Immature natural killer cell (primary cell): ENCODE measurements at regions not wholly inside any gene's neighbourhood (a gene's known extent, or its start where the extent isn't known, plus 50 kb on each side); places are given as distances from the start of the nearest gene placed in this dataset.
A peak's percentile ranks its signal among the peaks of the same experiment; 100 is the strongest.

Experiments
- DNase-seq, 3 donors: peaks; one replicate each; pipeline ENCODE4 v3.0.0; 2022; ENCODE audit warnings: mixed read lengths in 1 of 3
- H3K27ac Mint-ChIP-seq, 6 donors: one replicate each; pipeline ENCODE4 v1.8.0; 2020; ENCODE audit warnings: mixed read lengths in 6 of 6, mild to moderate bottlenecking in 5 of 6, inconsistent platforms in 4 of 6, moderate library complexity in 3 of 6
- H3K27me3 Mint-ChIP-seq, 3 donors: one replicate each; pipeline ENCODE4 v1.8.0; 2020 to 2021; ENCODE audit warnings: low read depth in 3 of 3, mild to moderate bottlenecking in 3 of 3, mixed read lengths in 3 of 3, moderate library complexity in 3 of 3, inconsistent platforms in 1 of 3
- H3K36me3 Mint-ChIP-seq, 3 donors: one replicate each; pipeline ENCODE4 v1.8.0; 2020; ENCODE audit warnings: mixed read lengths in 3 of 3, inconsistent platforms in 2 of 3, mild to moderate bottlenecking in 2 of 3
- H3K4me1 Mint-ChIP-seq, 2 donors: one replicate each; pipeline ENCODE4 v1.8.0; 2020; ENCODE audit warnings: inconsistent platforms in 2 of 2, mild to moderate bottlenecking in 2 of 2, mixed read lengths in 2 of 2, moderate library complexity in 1 of 2
- H3K4me3 Mint-ChIP-seq, 5 donors: one replicate each; pipeline ENCODE4 v1.8.0; 2020; ENCODE audit warnings: mild to moderate bottlenecking in 5 of 5, mixed read lengths in 5 of 5, inconsistent platforms in 3 of 5, moderate library complexity in 3 of 5
- H3K9me3 Mint-ChIP-seq, 6 donors: one replicate each; pipeline ENCODE4 v1.8.0; 2020; ENCODE audit warnings: mild to moderate bottlenecking in 6 of 6, mixed read lengths in 6 of 6, inconsistent platforms in 4 of 6, moderate library complexity in 3 of 6

DNA sequence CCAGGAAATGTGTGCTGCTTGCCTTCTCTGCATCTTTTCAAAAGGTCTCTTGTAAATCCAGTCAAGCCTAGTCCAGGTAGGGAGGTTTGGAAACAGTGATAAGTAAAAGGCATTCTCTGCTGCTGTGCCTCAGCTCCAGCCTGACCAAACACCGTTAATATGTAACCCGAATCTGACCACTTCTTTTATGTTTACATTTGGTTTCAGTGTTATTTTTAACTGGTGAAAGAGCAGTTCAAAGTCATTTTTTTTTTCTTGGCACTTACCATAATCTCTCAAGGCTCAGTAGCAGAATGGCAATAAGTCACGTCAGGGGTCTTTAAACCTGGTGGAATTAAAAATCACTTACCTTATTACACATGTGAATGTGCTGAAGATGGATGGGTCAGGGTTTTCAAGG, 216.8 kb downstream of the PTEN start:
- Mint-ChIP-seq H3K4me1 (peaks cover 45 to 72% of the 10 kb centered on the region in 2 donors), H3K27ac (no peak overlapping the region), H3K9me3 (no peaks in the 10 kb centered on the region), H3K27me3 (peaks cover 13 to 21% (median 17%) of the 10 kb centered on the region in 3 donors), H3K36me3 (peaks cover 0 to 7% (median 0%) of the 10 kb centered on the region in 3 donors), H3K4me3 (no peak overlapping the region)
- DNase-seq: no peak

DNA sequence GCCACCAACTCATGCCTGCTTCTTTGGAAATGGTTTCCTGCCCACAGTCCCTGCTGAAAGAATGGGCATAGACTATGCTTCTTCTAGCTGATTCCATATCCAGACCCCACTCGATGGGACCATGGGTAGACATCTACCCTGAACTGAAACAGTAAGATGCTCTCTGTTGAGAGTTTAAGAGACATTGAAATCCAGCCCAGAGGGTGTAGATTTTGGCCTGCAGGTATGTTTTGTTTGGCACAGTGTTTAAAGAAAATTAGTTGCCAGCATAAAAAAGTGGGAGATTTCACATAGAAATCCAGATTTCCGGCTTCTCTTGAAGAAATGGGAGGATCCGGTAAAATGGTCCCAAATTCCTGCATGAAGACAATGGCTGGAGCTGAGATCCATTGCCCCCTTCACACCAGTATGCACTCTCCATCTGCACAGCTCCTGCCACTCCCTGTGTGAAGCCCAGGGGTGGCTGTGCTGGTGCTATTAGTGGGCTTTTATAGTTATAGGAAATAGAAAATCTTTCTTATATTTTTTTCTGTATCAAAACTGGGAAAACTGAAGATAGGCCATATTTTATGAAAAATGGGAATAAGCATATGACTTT, 218.1 kb downstream of the PTEN start:
- DNase-seq: no peak
- H3K4me1 Mint-ChIP-seq: peaks cover 37 to 59% of the 10 kb centered on the region in 2 donors
- peaks cover 0 to 7% (median 0%) of the 10 kb centered on the region in 3 donors for H3K36me3 Mint-ChIP-seq
- no peak overlapping the region for H3K4me3 Mint-ChIP-seq
- H3K27me3 Mint-ChIP-seq: peaks cover 8 to 16% (median 10%) of the 10 kb centered on the region in 3 donors
- no peaks in the 10 kb centered on the region for H3K9me3 Mint-ChIP-seq
- H3K27ac Mint-ChIP-seq: no peak overlapping the region

DNA sequence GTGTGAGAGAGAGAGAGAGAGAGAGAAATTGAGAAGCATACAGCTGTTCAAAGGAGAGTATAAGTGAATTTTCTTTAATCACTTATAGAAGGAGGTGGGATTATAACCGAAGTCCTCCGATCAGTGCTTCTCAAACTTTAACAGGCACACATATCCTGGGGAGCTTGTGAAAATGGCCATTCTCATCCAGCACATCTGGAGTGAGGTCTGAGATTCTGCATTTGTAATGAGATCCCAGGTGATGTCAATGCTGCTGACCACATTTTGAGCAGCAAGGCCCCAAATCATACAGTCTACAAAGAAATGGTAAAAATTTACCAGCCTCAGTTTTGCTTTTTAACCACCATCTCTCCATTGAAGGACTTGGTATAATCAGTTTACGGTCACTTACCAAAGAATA, 219.0 kb downstream of the PTEN start:
- Mint-ChIP-seq H3K27me3 (peaks cover 9 to 11% (median 10%) of the 10 kb centered on the region in 3 donors), H3K27ac (peak overlapping the region in 4 of 6 donors; percentile 1 to 10 (median 6)), H3K4me3 (peak overlapping the region in 4 of 5 donors; percentile 9 to 66 (median 55)), H3K4me1 (peaks cover 33 to 51% of the 10 kb centered on the region in 2 donors), H3K9me3 (no peaks in the 10 kb centered on the region), H3K36me3 (peaks cover 0 to 9% (median 0%) of the 10 kb centered on the region in 3 donors)
- DNase-seq: no peak

DNA sequence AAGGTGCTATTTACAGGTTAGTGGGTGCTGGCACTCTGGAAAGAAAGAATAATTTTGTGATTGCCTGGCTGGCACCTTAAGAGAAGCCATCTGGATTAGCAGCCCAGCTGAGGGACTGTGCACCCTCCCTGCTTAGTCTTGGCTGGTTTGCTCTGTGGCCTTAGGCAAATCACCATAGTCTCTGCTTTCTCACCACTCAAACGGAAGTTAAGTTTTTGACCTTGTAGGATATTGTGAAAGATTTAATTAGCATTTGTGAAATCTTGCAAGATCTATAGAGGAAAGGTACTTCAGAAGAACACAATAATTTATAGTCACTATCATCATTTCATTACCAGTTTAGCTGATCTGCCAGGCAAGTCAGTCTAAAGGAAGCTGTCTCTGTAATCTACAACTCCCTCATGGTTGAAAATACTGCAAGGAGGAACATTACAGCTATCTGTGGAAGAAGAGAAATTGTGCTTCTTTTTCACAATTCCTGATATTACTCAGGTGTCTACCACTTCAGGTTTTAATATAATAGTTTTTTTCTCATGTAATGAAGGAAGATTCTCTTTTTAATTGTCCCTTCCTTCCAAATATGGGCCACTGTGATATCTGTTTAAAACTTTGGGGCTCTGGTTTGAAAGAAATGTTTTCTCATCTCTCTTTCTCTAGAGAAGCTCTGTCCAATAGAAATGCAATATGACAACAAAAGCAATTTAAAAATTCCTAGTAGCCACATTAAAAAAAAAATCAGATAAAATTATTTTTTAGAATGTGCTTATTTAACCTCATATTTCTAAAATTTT, 219.6 kb downstream of the PTEN start:
- Mint-ChIP-seq H3K4me3 (peak overlapping the region; percentile 16 to 66 (median 64)), H3K27ac (peak overlapping the region; percentile 1 to 80 (median 50)), H3K9me3 (no peaks in the 10 kb centered on the region), H3K4me1 (peaks cover 32 to 44% of the 10 kb centered on the region in 2 donors), H3K27me3 (peaks cover 7 to 11% (median 9%) of the 10 kb centered on the region in 3 donors), H3K36me3 (peaks cover 0 to 12% (median 0%) of the 10 kb centered on the region in 3 donors)
- DNase-seq: peak; percentile 27 to 41 (median 32)

DNA sequence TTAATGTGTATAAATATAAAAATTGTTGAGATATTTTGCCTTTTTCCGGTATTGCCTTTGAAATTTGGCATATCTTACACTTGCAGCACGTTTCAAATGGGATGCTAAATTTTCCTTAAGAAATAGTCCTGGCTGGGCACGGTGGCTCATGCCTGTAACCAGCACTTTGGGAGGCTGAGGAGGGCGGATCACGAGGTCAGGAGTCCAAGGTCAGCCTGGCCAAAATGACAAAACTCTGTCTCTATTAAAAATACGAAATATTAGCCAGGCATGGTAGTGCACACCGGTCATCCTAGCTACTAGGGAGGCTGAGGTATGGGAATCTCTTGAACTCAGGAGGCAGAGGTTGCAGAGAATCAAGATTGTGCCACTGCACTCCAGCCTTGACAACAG, 220.2 kb downstream of the PTEN start:
- Mint-ChIP-seq H3K4me1 (peaks cover 32 to 44% of the 10 kb centered on the region in 2 donors), H3K27me3 (peaks cover 5 to 11% (median 9%) of the 10 kb centered on the region in 3 donors), H3K27ac (no peak overlapping the region), H3K36me3 (peaks cover 0 to 12% (median 0%) of the 10 kb centered on the region in 3 donors), H3K4me3 (no peak overlapping the region), H3K9me3 (no peaks in the 10 kb centered on the region)
- no peak for DNase-seq

DNA sequence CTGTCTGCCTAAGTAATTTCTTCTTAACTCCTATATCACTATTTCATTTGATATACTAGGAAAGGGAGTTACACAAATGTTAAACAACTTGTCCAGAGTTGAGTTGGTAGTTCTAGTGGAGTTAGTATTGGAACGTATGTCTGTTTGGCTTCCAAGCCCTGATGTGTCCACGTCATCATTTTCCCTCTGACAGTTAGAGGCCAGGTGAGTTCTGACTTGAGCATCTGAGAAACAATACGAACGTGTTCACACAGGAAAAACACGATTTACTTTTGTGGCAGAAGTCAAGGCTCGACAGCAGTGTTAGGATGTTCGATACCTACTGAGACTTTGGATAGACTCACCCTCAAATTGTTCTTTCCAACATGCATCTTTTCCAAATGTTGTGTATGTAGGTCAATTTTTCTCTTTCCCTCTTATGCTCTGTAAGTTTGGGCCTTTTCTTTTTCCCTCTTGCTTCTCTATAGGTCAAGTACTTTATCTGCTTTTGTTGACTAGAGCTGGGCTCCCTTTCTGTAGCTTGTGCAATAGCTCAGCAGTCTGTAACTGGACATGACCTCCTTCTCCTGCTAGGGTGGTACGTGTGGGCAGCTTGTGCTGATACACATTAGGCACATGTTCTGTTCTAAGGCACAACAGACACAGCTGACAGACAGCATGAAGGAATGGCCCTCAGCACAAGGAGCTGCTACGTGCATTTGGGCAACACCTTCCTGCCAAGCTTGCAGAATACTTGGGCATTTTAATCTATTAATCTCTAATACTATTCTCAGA, 222.9 kb downstream of the PTEN start:
- Mint-ChIP-seq H3K27me3 (peaks cover 2 to 8% (median 7%) of the 10 kb centered on the region in 3 donors), H3K4me1 (peaks cover 50 to 51% of the 10 kb centered on the region in 2 donors)
- DNase-seq: no peak

DNA sequence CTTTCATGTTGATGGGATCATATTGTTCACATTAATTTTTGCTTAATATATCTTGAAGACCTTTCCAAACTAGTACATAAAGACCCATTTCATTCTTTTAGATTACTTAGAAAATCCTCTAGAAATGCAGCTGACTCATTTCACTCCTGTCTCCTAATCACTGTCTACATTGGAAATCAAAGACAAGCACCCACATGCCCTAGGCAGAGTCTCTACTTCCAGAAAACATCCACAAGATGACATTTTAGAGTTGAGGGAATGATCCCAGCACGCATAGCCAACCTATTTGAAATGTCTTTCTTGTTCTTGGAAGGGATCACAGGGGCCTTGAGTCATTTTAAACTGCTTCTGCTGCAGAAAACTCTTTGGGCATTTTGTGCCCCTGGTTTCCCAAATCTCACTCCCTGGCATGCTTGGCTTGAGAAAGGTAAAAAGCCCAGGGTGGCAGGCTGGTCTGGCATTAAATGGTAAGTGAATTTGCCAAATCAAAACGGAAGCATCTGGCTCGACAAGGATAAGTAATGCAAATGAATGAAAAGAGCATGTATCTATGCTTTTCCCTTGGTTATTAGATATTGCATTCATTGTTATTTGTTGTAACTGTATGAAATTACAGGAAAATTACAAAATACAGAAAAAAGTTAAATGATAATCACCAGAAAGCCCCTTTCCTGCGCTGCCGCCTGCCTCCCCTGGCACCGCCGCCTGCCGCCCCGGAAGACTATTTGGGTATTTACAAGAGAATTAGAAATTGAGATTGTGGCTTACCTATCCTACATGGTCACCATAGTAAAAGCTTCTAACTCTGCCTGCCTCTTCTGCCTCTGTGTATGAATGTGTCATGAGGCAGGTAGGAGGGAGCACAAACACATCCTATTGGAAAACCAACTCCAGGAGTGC, 225.3 kb downstream of the PTEN start:
- no peaks in the 10 kb centered on the region for H3K9me3 Mint-ChIP-seq
- H3K4me1 Mint-ChIP-seq: peaks cover 55 to 57% of the 10 kb centered on the region in 2 donors
- H3K4me3 Mint-ChIP-seq: no peak overlapping the region
- DNase-seq: no peak
- H3K27me3 Mint-ChIP-seq: peaks cover 0 to 14% (median 12%) of the 10 kb centered on the region in 3 donors
- H3K36me3 Mint-ChIP-seq: peaks cover 0 to 17% (median 0%) of the 10 kb centered on the region in 3 donors
- H3K27ac Mint-ChIP-seq: peak overlapping the region in 2 of 6 donors; percentile 54 to 88

More for the DNA sequence above, 222.9 kb downstream of the PTEN start:
- no peaks in the 10 kb centered on the region for H3K9me3 Mint-ChIP-seq
- H3K36me3 Mint-ChIP-seq: peaks cover 0 to 17% (median 0%) of the 10 kb centered on the region in 3 donors
- peak overlapping the region in 1 of 6 donors; percentile 58 for H3K27ac Mint-ChIP-seq
- no peak overlapping the region for H3K4me3 Mint-ChIP-seq

DNA sequence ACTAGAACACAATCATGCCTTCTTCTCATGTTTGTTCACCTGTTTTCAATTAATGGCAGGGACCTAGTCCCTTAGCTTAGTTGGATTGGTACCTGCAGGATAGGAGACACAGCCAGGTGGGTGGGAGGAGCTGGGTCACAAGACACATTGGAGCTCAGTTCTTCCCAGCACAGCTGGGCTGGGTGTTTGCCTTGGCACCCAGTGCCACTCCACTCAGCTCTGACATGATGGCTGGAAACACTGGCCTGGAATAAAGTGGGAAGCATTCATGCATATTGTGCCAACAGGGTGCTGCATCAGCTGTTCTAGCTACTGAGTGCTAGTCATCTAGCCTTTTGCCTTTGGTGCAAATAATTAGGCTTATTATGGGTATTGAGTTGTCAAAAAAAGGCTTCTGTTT, 226.1 kb downstream of the PTEN start:
- Mint-ChIP-seq H3K4me3 (no peak overlapping the region), H3K27me3 (peaks cover 0 to 13% (median 10%) of the 10 kb centered on the region in 3 donors), H3K27ac (peak overlapping the region in 1 of 6 donors; percentile 88), H3K4me1 (peaks cover 53 to 58% of the 10 kb centered on the region in 2 donors), H3K9me3 (no peaks in the 10 kb centered on the region), H3K36me3 (peaks cover 0 to 17% (median 0%) of the 10 kb centered on the region in 3 donors)
- DNase-seq: no peak

DNA sequence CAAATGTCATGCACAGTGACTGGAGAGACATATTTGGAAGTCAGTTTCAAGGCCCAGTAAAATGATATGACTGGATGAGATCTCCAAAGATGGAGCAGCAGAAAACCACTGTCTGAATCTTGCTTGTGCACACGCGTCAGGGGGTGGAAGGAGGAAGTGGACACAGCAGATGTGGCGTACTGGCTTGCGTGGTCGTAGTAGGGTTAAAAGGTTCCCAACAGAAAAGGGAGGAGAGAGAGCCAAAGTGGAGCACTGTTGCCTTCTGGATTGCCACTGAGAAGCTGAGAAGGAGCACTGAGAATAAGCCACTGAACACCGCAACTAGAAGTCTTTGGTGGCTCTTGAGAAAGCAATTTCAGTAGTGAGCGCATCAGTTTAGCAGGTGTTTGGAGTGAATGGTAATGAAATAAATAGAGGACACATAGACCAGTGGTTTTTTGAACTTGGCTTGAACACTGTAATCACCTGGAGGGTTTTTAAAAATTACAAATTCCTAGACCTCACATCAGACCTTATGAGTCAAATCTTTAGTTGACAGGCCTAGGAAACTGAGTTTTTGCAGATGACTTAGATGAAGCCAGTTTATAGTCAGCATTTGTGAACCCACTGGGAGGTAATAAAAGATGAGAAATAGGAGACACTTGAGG, 227.3 kb downstream of the PTEN start:
- Mint-ChIP-seq H3K27me3 (peaks cover 0 to 16% (median 8%) of the 10 kb centered on the region in 3 donors), H3K4me1 (peaks cover 55 to 61% of the 10 kb centered on the region in 2 donors), H3K36me3 (peaks cover 0 to 10% (median 0%) of the 10 kb centered on the region in 3 donors)

DNA sequence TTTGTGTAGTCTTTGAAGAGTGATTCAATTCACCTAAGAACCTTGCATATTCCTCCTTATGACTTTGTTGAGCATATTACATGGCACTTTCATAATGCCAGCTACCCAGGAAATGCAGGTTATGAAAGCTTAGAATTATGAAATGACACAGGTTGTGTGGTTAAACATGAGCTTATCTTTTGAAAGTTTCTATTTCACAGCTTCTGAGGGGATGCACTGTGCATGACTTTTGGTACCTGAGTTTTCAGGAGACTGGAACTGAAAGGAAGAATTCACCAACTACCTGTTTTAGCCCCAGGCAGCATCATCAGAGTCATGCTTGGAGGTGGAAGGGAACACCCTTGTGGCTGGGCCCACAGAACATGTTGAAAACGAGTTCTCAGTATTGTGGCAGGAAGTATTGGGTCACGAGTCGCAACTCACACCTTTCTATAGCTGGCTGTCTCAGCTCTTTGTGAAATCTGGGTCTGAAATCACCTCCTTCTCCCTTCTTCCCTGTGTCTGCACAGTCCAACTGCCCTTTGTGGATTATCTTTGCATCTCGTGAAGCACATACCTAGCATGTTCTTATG, 228.2 kb downstream of the PTEN start:
- peaks cover 0 to 10% (median 0%) of the 10 kb centered on the region in 3 donors for H3K36me3 Mint-ChIP-seq
- no peaks in the 10 kb centered on the region for H3K9me3 Mint-ChIP-seq
- H3K4me3 Mint-ChIP-seq: peak overlapping the region; percentile 42 to 75 (median 58)
- H3K4me1 Mint-ChIP-seq: peaks cover 55 to 59% of the 10 kb centered on the region in 2 donors
- peaks cover 0 to 16% (median 8%) of the 10 kb centered on the region in 3 donors for H3K27me3 Mint-ChIP-seq
- H3K27ac Mint-ChIP-seq: peak overlapping the region; percentile 88 to 98 (median 92)
- DNase-seq: peak; percentile 85 to 88 (median 85)

More for the DNA sequence above, 227.3 kb downstream of the PTEN start:
- Mint-ChIP-seq H3K4me3 (peak overlapping the region; percentile 42 to 75 (median 58)), H3K9me3 (no peaks in the 10 kb centered on the region), H3K27ac (peak overlapping the region; percentile 88 to 98 (median 92))
- no peak for DNase-seq

DNA sequence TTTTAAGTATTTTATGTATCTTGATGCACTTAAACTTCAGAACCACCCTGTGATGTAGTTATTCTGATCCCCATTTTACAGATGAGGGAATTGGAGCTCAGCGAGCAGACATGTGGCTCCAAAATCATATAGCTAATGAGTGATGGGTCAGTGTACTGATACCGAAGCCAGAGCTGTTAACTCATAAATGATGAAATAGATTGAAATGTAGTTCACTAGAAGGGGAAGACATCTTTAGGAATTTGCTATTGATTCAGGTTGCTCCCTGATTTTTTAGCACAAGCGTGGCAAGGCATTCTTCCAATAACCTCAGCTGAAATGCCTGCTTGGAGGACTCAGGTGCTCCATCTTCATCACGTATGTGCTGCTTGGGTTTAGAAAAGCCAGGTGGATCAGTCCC, 228.8 kb downstream of the PTEN start:
- peaks cover 0 to 9% (median 0%) of the 10 kb centered on the region in 3 donors for H3K36me3 Mint-ChIP-seq
- DNase-seq: no peak
- H3K4me1 Mint-ChIP-seq: peaks cover 55 to 57% of the 10 kb centered on the region in 2 donors
- H3K27ac Mint-ChIP-seq: peak overlapping the region; percentile 70 to 98 (median 90)
- peak overlapping the region in 4 of 5 donors; percentile 50 to 75 (median 66) for H3K4me3 Mint-ChIP-seq
- peaks cover 2 to 16% (median 5%) of the 10 kb centered on the region in 3 donors for H3K27me3 Mint-ChIP-seq
- H3K9me3 Mint-ChIP-seq: no peaks in the 10 kb centered on the region

DNA sequence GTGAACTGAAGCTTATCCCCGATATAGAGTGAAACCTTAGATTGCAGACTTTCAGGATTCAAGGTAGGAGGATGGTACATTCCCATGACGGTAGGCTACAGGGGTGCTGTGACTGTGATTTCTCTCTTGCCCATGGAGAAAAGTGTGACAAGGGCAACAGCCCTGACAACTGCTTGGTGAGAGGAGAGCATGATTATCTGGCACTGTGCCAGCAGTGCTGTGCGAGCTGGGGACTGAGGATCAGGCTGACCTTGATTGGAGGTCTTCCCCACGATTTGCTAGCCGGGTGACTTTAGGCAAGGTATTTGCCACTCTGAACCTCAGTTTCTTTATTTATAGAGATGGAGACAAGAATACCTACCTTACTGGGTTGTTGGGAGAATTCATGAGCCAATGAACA, 229.5 kb downstream of the PTEN start:
- Mint-ChIP-seq H3K27ac (peak overlapping the region; percentile 65 to 98 (median 88)), H3K4me3 (peak overlapping the region; percentile 15 to 76 (median 64)), H3K4me1 (peaks cover 55% of the 10 kb centered on the region in 2 donors), H3K36me3 (peaks cover 0 to 5% (median 0%) of the 10 kb centered on the region in 3 donors), H3K9me3 (no peaks in the 10 kb centered on the region), H3K27me3 (peaks cover 4 to 14% (median 5%) of the 10 kb centered on the region in 3 donors)
- peak; percentile 32 to 52 (median 40) for DNase-seq
